NAMALWA (cell line): ENCODE measurements at regions not wholly inside any gene's neighbourhood (a gene's known extent, or its start where the extent isn't known, plus 50 kb on each side); places are given as distances from the start of the nearest gene placed in this dataset.
A peak's percentile ranks its signal among the peaks of the same experiment; 100 is the strongest.
"Not testable (repeated sequence)": the region's sequence is repeated elsewhere in the genome, so short reads cannot be mapped to it uniquely, and the experiment has no call there.

Source experiments
- DNase-seq: peaks from one replicate; pipeline ENCODE4 v3.0.0-alpha.2; 2015; ENCODE audit warnings: low spot score

DNA sequence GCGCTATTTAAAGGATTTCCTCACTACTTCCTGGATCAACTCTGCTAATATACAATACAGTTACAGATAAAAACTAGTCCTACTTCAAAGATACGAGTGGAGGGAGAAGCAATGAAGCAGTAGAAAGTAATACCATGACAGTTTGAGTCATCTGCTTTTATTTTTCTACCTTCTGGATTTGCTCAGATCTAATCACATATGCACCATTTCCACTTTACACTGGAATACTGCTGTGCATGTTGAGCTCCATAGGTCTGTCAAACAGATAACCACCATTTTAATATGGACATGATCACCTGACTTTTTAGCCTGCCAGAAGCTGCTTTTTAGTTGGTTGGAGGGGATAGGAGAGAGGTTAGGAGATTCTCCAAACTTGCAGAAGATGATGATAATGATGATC lies 92.5 kb downstream of the MMUT start:
- no peak for DNase-seq

DNA sequence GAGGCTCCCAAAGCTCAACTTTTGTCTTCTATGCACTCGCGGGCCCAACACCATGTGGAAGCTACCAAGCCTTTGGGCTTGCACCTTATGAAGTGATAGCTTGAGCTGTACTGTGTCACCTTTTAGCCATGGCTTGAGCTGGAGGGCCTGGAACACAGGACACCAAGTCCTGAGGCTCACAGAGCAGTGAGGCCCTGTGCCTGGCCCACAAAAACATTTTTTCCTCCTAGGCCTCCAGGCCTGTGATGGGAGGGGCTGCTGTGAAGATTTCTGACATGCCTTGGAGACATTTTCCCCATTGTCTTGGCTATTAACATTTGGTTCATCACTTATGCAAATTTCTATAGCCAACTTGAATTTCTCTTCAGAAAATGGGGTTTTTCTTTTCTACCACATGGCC lies 96.5 kb downstream of the MMUT start:
- no peak for DNase-seq

DNA sequence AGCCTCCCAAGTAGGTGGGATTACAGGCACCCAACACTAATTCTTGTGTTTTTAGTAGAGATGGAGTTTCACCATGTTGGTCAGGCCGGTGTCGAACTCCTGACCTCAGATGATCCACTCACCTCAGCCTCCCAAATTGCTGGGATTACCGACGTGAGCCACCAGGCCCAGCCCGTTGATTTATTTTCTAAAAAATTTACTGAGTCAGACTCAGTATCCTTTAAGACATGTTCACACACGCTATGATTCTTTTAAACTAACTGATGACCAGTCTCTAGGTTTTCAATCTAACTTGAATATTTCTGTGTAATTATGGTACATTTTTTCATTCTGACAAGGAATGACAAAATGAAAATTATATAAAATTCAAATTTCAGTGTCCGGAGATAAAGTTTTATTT lies 114.5 kb downstream of the MMUT start:
- DNase-seq, result no peak

DNA sequence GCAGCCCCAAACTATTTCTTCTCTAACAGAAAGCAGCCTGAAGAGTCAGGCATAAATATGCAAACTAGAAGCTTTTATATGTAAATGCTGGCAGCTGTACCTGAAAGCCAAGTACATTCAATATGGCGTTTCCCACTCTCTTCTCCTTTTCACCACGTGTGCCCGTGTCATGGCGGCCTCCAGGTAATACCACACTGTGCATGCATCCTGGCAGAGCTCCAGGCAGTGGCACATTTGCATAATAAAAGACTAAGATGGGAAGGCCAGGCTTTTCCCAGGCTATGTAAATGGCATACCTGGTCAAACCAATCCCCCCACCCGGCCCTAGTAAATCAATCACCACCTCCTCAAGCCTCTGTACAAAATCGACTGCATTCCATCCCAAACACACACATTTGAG lies 120.6 kb downstream of the MMUT start:
- no peak for DNase-seq

DNA sequence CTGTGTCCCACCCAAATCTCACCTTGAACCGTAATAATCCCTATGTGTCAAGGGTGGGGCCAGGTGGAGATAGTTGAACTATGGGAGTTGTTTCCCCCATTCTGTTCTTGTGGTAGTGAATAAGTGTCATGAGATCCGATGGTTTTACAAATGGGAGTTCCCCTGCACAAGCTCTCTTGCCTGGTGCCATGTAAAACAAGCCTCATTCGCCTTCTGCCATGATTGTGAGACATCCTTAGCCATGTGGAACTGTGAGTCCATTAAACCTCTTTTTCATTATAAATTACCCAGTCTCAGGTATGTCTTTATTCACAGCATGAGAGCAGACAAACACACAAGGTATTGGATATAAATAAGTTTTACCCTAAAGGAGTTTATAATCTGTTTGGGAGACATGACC lies 121.2 kb downstream of the MMUT start:
- DNase-seq, result no peak

DNA sequence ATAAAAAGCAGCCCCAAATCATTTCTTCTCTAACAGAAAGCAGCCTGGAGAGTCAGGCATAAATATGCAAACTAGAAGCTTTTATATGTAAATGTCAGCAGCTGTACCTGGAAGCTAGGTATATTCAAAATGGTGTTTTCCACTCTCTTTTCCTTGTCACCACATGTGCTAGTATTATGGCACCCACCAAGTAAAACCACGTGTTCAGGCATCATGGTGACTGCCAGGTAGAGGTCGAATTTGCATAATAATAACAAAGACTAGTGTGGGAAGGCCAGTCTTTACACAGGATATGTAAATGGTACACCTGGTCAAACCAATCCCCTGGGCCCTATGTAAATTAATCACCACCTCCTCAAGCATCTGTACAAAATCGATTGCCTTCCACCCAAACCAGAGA lies 124.0 kb downstream of the MMUT start:
- no peak for DNase-seq

DNA sequence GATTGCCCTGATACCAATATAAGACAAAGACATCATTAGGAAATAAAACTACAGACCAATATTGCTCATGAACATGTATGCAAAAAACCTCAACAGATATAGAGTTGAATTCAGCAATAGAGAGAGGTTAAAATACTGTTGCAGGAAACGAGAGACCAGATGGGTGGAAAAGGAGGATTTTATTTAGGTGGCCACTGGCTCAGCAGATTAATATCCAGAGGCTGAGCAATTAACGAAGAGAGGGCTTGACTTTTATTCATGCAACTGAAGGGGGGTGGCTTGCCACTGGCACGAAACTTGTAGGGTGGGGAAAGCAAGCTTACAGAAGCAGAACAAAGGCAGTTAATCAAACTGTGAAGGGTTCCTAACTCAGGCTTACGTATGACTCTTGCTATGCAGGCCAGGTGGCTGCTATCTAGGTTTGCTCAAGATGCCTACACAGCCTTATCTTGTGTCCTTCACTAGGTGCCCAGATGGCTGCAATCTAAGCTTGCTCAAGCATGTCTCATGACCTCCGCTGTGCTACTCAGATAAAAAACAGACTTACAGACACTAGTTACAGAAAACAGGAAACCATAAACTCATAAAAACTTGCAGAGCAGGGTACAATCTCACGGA lies 126.4 kb downstream of the MMUT start:
- peak; percentile 64 for DNase-seq

DNA sequence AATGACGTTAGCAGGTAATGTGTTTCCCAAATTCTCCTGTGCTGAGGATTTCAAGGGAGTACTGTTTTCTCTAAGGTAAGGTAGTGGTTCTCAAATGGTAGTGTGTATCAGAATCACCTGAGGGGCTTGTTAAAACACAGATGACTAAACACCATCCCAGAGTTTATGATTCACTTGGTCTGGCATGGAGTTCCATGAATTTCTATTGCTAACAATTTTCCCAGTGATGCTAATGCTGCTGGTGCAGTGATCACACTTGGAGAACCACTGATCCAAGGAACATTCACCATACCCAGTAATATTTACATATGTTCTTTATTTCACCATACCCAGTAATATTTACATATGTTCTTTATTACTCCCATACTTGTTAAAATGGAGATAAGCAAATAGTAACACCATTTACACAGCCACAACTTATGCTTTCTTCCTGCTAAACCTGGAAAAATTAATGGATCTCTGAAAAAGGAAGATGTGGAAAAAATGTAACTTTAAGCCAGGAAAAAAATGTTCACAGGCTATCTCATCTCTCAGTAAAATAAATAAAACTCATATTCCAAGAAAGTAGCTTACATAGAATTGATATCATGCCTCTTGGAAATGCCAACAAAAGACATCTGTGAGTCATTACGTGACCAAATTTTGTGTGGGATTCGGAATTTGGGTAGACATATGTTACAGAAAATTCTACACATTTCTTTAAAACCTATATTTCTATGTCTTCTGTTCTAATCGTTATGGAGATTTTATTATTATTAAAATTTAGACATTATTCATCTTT lies 129.5 kb downstream of the MMUT start:
- no peak for DNase-seq

DNA sequence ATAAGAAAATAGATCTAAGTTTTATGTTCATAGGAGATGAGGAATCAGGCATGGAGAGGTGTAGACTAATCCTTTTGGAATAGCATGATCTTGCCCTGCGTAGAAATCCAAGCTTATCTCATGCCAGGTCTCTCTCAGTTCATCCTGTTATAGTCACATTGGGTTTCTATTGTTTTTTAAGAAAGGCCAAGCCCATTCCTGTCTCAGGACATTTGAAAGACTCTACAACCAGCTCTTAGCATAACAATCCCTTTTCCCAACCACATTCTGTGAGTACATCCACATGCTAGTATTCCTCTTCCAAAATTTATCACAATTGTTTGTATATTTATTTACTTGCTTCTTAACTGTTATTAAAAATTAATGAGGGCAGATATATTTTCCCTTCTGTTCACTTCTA lies 130.3 kb downstream of the MMUT start:
- no peak for DNase-seq

DNA sequence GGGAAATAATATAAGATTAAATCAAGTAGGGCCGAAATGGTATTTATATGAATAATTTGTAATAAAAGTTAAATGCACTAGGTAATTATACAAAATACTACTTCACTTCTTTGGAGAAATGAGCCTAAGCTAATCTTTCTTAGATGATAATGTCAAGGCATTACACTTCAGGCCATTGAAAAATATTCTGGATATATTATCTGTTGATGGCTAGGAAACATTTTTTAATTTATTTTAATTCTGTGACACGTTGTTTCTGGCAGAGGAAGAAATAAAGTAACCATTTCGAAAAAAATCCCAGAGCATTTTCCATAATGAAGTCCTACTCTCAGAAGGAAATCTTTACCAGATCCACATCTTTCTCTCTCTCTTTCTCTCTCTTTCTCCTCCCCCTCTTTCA lies 133.9 kb downstream of the MMUT start:
- no peak for DNase-seq

DNA sequence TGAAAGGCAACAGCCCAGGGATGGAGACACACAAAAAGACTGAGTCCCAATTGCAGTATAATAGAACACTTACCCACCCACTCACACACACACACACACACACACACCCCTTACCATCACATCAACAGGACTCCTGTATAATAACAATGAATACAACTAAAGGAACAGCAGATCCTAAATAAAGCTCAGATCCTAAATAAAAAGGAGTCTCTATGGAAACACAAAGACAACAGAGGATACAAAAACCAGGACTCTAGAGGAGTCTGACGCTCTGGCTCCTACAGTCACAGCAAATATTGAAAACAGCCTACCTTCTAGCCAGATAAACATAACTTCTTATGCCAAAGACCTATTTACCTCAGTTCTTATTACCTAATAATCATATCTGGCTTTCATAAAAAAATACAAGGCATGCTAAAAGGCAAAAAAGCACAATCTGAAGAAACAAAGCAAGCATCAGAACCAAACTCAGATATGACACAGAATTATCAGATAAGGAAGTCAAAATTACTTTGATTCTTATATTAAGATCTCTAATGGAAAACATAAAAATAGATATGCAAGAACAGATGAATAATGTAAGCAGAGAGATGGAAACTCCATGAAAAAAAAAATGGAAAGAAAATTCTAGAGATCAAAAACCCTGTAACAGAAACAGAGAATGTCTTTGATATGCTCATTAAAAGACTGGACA lies 134.9 kb downstream of the MMUT start:
- DNase-seq, result no peak

DNA sequence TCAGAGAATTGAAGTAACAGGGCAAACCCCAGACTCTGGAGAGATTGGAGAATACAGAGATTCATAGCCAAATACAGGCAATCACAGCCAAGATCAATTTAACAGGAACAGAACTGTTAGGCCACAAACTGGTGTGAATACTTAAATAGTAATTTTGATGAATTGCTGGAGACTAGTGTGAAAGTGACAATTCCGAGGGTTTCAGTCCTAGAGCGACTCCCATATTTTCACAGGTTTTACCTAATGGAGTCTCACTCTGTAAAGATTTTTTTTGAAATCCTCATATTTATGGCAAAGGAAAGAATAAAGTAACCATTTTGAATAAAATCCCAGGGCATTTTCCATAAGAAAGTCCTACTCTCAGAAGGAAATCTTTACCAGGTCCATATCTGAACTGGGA lies 135.5 kb downstream of the MMUT start:
- no peak for DNase-seq

DNA sequence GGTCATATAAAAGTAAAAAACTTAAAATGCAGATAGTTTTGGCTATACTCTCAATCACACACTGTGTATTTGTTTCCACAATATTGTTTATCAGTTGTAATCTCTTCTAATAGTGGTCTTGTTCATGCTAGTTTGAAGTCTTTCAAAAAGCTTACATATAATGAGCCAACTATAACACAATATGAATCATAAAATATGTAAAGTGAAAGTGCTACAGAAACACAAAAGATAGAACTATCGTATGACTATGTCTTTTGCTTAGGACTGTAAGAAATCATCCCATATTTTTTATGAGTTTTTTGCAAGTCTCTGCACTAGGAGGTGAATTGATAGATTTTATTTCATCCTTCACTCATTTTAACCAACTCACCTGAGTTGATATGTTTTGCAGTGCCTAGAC lies 136.0 kb downstream of the MMUT start:
- no peak for DNase-seq

DNA sequence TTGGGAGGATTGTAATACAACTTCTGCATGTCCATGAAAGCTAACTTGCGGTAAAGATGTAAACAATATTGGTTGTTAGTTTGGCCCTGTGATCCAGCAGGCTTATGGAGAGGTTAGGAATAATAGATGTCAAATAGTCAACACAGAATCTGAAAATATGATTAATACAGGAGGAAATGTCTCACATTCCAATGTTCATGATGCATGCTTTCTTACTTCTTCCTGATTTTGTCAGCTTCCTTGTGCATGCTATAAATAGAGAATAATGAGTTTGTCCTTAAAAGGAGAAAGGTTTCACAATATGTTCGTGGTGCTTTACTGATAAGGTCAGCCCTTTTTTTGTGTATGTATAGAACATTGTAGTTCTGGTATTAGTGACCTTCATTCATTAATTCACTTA lies 136.7 kb downstream of the MMUT start:
- DNase-seq, result no peak

DNA sequence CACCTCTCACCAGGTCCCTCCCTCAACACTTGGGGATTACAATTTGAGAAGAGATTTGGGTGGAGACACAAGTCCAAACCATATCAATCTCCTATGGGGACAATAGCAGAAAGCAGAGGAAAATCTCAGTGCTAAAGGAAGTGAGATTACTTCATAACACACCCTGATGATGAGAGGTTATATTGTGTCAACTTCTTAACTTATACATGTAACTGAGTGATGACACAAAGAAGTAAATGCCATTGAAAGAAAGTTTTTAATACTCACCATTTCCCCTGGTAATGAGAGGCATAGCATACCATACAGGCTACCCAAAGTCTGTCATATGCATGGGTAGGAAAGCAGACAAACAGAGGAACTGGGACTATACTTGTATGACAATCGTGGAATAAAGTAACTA lies 137.2 kb downstream of the MMUT start:
- no peak for DNase-seq

DNA sequence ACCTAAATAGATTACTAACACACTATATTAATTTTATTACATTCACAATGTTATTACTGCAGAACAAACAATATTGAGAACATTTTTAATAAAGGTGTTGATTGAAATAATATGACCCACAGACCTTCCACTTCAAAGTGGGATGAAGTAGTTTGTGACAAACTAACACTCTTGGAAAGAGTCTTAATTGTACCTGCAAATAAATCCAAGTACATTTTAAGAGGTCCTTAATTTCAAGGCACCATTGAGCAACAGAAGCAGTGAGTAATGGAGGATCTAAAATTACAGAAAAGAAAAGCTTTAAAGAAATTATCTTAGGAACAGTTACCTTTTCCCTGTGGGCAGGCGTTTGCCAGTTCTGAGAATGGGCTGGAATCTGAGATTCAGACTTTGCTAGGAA lies 140.2 kb downstream of the MMUT start:
- no peak for DNase-seq

DNA sequence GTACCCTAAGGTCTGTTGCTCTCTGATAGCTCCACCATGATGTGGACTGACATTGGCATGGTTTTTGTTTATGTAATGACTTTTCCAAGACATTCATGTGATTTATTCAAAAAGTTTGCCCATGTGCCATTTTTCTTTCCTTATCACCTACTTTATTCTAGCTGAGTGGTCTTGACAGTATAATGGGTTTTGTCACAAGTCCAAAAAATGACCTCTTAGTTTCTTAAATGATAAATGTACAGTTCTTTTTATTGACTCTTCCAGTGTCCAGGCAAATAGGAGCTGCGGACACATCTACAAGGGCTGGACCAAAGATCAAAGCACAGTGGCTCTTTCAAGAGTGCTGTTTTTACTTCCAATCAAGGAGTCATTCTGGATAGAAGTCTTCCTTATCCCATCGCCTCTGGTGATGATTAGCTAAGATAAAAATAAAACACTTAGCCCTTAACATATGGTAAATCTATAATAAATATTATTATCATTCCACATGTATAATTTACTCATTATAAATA lies 141.4 kb downstream of the MMUT start:
- no peak for DNase-seq

DNA sequence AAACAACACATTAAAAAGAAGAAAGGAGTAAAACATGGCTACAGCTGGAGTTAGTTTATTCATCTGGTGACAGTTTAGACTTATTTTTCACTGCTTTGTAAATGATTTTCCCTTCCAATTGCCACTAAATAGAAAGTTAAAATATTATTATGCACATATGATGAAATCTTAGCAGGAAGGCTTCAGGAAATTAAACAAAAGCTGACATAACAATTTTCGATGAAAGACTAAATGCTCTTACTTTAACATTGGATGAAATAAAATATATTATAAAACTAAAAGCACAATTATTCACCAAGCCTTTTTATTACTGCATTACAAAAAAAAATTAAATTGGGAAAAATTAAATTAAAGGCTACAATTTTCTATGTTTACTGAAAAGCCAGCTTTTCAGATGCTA lies 158.0 kb downstream of the MMUT start:
- DNase-seq, result no peak

DNA sequence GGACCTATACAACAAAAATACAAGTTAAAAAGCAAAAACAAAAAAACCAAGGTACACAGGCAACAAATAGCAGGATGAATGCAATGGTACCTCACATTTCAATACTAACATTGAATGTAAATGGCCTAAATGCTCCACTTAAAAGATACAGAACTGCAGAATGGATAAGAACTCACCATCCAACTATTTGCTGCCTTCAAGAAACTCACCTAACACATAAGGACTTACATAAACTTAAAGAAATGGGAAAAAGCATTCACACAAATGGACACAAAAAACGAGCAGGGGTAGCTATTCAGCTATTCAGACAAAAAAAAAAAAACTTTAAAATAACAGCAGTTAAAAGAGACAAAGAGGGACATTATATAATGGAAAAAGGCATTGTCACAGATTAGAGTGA lies 158.7 kb downstream of the MMUT start:
- DNase-seq, result not testable (repeated sequence)

DNA sequence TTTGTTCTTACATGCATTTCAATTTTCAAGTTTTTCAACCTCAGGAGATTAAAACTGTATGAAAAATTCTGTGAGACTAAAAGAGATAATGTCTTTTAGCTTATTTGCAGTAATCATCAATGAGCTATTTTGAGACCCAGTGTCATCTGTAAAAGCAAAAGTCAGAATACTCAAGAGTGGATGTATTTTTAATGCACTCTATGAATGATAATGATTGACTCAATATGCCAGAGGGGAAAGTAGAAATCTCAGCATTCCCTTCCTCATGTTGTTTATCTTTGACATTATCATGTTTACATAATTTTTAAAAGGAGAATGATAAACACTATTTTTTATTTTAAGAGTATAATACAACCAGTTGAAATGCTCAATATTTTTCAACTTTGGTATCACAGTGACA lies 162.1 kb downstream of the MMUT start:
- no peak for DNase-seq

DNA sequence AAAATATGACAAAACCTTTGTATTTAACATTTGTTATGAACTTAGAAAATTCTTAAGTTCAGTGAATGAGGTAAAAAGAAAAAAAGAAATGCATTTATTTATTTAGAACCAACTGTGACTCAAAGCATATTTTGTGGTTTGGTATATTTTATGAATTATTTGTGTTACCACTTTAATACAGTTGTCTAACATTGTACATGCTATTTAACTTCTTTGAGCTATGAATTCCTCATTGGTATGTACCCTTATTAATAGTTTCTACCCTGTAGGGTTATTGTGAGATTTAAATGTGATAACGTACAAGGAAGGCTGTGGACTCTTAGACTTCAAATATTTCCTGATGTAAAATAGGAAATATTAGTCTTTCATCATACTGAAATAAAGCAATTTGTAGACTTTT lies 162.6 kb downstream of the MMUT start:
- no peak for DNase-seq

DNA sequence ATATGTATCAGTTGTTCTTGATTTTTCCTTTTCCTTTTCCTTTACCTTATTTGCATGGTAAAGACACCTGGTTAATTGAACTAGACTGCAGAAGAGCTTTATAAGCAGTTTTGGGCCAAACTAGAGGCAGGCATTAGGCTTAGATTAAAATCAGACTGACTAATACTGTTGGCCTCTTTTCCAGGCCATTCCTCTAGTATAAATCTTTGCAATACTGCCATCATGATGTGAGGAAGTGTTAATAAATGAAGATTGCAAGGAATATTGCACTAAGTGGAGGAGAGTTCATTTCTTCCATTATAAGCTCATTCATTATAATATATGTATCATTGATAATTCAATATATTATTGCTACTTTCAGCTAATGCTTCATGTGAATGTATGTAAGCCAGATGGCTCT lies 163.8 kb downstream of the MMUT start:
- DNase-seq, result no peak

DNA sequence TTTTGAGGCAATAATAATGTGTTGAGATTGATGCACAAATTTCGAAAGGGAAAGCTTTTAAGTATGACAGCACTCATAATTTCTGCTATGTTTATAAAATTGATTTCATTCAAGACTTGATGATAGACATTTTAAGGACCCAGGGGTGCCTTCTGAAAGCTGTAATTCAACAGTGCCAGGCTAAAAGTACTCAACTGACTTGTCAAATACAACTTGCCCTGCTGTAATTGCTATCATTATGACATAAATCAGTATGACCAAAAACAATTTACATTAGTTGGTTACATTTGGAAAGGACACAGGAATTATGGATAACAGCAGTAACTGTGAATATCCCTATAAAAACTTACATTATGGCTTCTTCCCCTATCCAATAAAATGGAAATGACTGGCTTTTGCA lies 178.9 kb downstream of the MMUT start:
- no peak for DNase-seq
